Jurkat, Clone E6-1 (cell line): ENCODE measurements at regions not wholly inside any gene's neighbourhood (a gene's known extent, or its start where the extent isn't known, plus 50 kb on each side); places are given as distances from the start of the nearest gene placed in this dataset.
A peak's percentile ranks its signal among the peaks of the same experiment; 100 is the strongest.
"Not testable (repeated sequence)": the region's sequence is repeated elsewhere in the genome, so short reads cannot be mapped to it uniquely, and the experiment has no call there.

Source experiments
- DNase-seq: peaks from one replicate; pipeline ENCODE4 v3.0.0-alpha.2; 2011; ENCODE audit warnings: low read depth, low spot score
- H3K4me3 ChIP-seq: 2 replicates; pipeline ENCODE4 v1.5.1; 2011; ENCODE audit warnings: mild to moderate bottlenecking, low read length, control low read depth, moderate library complexity

DNA sequence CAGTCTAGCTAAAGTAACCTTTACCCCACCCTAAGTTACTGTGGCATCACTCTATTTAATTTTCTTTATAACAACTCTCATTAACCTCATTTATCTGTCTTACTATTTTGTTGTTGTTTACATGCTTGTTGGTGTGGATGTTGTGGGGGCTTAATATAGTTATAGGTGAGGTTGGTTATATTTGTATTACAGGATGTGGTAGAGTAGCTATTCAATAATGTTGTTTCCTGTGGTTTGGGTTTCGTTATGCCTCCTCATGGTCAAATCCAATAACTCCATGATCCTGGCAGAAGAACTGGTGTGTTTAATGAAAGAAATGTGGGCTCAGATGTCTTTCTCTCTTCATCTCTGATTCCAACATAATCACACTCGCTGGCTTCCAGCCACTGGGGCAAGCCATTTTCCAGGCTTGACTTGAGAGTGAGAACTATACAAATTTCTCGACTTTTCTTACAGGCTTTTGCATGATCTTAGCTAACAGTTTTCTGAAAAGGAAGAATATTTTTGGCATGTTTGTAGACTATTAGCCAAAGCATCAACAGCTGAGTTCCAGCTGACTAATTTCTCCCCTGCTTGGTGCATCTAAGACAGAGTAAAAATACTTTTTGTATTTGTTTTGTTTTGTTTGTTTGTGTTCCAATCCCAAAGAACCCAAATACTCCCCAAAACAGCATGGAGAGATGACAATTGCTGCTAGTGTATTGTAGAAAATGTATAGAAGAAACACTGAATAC is 303.7 kb upstream of the PAPPA start:
- DNase-seq, result peak; percentile 36
- no peak overlapping the region for H3K4me3 ChIP-seq

DNA sequence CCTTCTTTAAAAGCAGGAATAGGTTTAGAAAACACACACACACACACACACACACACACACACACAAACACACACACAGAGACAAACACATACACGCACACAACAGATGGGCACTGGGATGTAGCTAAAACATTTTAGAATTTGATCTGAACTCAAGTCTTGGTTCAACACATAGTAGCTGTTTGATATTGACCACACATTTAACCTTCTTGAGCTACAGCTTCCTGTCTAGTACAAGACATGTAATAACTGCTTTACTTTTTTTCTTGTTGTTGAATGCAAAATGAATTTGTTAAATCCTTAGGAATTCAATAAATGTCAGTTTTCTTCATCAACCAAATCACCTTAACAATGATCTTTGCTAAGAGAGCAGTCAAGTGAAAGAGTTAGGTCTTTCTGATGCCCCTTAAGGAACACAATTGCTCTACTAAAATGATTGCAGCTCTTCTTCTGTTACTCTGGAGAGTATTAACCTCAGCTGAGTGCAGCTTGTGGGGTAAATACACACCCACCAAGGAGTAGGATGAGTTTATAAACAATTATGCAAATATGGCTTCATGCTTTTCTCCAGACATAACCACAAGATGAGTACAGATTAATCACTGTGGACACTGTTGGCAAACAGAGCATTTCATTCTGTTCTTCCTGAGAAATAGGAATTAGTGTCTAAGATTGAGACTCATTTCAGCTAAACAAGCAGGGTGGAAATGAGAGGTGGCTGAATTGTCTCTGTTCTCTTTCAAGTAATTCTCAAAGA is 302.9 kb upstream of the PAPPA start:
- H3K4me3 ChIP-seq, result no peak overlapping the region
- DNase-seq, result peak; percentile 42

DNA sequence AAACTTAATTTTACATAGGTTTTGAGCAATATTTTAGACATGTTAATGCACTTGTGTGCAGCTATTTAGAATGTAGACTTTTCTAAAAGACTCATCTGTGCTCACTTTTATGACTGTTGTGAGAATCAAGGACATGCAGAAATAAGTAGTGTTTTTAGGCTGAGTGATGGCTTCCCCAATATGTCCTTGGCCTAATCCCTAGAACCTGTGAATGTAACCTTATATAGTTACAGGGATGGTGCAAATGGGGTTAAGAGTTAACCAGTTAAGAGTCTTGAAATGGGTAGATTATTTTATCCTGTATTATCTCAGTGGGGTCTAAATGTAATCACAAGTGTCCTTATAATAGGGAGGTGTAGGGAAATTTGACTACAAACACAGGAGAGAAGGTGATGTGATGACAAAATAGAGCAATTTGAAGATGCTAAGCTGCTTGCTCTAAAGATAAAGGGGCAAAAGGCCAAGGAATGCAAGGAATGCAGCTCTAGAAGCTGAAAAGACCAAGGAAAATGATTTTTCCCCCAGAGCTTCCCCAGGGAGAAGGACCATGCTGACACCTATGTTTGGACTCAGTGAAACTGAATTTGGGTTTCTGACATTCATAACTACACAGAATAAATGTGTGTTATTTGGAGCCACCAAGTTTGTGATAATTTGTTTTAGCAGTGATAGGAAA is 298.0 kb upstream of the PAPPA start:
- DNase-seq, result no peak
- no peak overlapping the region for H3K4me3 ChIP-seq

DNA sequence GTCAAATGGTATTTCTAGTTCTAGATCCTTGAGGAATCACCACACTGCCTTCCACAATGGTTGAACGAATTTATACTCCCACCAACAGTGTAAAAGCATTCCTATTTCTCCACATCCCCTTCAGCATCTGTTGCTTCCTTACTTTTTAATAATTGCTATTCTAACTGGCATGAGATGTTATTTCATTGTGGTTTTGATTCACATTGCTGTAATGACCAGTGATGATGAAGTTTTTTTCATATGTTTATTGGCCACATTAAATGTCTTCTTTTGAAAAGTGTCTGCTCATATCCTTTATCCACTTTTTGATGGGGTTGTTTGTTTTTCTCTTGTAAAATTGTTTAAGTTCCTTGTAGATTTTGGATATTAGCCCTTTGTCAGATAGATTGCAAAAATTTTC is 295.2 kb upstream of the PAPPA start:
- DNase-seq, H3K4me3 ChIP-seq: not testable (repeated sequence)

DNA sequence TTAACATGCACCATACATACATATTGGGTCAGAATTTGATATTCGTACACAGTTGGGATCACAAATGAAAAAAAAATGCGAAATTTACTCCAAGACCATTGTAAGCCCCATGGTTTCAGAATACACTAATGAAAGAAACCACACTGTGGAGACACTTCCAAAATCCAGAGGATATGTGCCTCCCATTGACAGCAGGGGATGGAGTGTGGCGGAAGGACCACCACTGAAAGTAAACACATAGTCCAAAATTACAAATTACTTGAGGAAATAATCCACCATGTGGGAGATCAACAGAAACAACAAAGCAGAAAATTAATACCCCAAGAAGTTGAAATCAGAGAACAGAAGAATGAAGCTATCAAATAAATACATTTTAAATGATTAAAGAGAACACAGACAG is 291.6 kb upstream of the PAPPA start:
- H3K4me3 ChIP-seq, result no peak overlapping the region
- DNase-seq, result no peak

DNA sequence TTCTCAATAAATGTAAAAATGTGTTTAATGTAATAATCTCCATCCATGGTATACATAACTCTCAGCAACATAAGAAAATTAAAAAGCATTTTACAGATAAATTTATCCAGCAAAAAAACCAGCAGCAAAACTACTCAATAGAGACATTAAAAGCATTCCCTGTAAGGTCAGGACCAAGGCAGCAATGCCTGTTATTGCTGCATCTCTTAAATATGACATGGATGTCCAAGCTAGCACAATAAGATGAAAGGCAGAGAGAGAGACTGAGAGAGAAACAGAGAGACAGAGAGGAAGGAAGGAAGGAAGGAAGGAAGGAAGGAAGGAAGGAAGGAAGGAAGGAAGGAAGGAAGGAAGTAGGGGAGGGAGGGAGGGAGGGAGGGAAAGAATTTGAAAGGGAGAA is 289.0 kb upstream of the PAPPA start:
- DNase-seq, result no peak
- no peak overlapping the region for H3K4me3 ChIP-seq

DNA sequence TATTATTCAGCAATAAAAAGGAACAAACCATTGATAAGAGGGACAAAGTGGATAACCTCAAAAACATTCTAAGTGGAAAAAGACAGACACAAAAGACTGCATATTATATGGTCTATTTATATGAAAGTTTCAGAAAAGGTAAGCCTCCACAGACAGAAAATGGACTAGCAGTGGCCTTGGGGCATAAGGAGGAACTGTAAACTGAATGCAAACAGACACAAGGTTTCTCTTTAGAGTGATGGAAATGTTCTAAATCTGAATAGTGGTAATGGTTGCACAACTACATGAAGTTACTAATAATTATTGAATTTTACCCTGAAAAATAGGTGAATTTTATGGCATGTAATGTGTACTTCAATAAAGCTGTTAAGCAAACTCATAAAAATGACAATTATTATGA is 286.3 kb upstream of the PAPPA start:
- H3K4me3 ChIP-seq, result no peak overlapping the region
- no peak for DNase-seq

DNA sequence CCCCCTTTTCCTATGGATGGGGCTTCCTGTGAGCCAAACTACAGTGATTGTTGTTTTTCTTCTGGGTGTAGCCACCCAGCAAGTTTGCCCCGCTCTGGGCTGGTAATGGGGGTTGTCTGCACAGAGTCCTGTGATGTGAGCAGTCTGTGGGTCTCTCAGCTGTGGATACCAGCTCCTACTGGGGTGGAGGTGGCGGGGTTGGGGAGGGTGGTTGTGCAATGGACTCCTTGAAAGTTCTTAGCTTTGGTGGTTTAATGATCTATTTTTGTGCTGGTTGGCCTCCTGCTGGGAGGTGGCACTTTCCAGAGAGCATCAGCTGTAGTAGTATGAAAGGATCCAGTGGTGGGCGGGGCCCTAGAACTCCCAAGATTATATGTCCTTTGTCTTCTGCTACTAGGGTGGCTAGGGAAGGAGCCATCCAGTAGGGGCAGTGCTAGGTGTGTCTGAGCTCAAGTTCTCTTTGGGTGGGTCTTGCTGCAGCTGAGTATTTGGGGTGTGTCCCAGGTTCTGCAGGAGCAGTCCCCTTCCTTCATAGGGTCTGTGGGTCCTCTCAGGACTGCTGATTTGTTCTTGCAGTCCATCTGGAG is 275.6 kb upstream of the PAPPA start:
- H3K4me3 ChIP-seq, result no peak overlapping the region
- no peak for DNase-seq

DNA sequence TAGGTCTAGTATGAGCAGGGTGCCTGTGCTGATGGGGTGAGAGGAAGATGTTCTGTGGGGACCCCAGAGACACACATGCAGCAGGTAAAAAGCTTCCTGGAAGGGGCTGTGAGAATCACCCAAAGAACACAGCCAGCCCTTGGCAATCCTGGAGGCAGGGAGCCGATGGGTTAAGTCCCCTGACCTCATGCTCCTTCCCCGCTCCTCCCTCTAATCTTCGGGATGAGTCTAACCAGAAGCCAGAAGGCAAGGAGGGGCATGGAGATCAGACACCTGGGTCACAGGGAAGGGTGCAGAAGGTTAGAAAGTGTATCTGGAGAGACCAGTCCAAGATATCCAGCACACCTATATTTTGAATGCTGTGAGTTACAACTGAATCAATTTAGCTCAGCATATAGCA is 274.1 kb upstream of the PAPPA start:
- H3K4me3 ChIP-seq, result no peak overlapping the region
- DNase-seq, result no peak

DNA sequence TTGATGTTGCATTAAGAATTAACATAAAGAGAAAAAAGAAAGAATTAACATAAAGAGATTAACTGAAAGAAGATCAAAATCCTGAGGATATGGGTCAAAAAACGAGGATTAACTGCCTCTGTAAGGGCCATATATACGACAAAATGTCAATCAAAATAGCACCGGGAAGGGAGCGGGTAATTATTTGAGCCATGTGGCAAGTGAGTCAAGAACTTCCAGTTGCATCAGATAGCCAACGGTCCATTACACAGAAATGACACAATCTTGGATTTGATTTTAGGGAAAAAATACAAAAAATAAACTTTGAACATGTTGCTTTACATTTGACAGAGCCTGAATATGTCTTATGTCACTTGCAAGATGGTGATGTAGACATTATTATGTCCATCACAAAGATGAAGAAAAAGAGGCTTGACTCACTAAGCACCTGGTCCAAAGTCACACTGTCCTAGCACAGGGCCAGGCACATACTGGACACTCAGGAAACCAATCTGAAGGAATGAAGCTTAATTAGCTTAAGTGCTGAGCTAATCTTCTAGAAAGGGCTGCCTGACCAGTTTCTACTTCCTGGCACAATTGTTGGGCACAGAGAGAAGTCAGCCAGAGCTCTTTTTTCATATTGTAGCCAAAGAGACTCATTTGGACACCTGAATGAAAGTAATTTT is 273.2 kb upstream of the PAPPA start:
- DNase-seq, result no peak
- H3K4me3 ChIP-seq, result no peak overlapping the region

DNA sequence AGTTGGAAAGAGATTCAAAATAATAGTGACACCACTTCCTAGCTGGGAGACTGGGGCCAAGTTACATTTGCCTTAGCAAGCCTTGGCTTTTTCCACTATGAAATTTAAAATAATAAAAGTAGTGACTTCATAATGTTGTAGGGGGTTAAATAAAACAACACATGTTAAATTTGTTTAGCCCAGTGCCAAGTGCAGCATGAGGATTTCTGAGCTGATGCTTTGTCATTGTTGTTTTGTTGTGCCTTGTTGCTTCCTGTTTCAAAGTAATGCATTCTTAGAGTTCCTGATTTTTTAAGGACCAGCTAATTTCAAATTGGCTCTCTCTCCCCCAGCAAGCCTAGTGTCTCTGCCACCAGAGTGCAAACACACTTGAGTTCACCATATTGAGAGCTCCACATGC is 270.7 kb upstream of the PAPPA start:
- no peak for DNase-seq
- H3K4me3 ChIP-seq, result no peak overlapping the region

DNA sequence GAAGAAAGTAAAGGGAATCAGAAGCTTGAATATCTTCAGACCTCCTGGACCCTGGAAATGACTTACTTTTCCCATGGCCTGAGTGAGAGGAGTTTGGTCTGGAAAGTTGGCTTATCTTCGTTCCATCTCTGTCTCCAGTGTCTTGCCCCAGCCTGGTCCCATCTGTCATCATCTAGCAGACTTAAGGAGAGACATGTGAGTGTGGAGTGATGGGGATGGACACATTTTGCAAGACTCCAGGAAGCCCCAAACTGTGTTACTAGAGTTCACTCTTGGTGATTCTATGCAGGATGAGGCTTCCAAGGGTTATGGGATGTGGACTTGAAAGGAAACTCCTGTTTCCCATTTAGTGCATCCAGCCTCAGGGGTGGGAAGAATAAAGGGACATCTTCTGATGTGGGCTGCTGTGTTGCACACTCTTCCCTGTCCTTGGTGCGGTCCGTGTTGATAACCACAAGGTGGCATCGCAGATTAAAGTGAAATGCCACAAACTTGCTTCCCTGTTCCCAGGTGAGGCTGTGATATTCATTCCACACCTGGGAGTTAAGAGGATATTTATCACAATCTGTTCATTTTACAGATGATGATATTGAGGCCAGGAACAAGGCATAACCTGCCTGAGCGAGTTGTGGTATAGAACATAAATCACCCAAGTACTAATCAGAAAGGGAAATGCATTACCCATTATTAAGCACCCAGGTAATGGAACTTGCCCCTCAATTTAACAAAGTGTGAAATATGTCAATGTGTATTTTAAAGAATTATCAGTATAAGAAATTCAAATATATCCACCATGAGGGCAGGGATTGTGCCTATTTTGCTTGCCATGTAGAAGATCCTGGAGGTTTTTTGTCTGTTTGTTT is 269.9 kb upstream of the PAPPA start:
- DNase-seq, result peak; percentile 18
- H3K4me3 ChIP-seq, result no peak overlapping the region

DNA sequence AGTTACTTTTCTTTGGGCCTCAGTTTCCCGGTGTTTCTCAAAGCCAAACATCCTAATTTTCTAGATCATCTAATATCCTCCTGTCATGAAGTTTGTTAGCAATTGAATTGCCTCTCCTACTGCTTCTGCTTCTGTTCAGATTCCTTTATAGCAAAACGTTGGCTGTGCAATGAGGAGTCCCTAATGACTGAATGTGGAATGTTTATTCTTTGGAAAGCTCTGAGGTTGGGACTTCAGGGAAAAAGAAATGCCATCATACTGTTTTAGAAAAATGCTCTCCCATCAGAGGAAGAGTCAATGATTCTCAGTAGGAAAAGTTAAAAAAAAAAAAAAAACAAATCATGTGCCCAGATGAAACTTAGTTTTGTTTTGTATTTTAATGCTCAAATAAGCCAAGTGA is 268.7 kb upstream of the PAPPA start:
- DNase-seq, result no peak
- H3K4me3 ChIP-seq, result no peak overlapping the region

DNA sequence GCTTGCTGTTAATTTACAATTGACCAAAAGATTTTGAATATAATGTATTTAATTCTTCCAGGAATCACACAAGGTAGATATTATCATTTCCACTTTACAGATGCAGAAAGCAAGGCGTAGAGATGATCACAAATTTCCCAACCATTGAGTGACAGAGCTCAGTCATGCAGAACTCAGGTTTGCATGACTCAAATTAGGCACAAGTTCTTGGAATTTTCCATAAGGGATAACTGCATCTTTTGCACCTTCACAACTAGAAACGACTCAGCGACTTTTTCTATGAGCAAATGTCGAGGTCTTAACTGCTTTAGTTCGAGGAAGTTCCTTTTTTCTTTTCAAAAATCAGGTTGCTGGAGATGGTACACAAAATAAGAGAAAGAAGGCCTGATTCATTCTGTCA is 265.5 kb upstream of the PAPPA start:
- no peak overlapping the region for H3K4me3 ChIP-seq
- no peak for DNase-seq

DNA sequence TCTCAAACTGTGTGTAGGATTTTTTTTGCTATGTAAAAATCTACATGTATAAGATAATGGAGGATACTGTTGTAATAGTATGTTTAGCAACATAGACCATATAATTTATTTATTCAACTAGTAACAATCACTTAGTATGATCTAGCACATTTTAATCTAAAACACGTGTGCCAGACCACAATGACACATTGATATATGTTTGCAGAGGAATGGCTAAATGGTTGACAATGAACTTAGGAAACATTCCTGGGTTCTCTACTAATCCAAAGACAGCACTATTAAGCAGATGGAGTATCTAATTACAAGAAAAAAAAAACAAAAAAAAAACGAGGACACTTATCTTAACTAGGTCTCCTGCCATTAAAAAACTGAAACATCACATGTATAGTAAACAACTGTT is 261.7 kb upstream of the PAPPA start:
- DNase-seq, result no peak
- H3K4me3 ChIP-seq, result no peak overlapping the region

DNA sequence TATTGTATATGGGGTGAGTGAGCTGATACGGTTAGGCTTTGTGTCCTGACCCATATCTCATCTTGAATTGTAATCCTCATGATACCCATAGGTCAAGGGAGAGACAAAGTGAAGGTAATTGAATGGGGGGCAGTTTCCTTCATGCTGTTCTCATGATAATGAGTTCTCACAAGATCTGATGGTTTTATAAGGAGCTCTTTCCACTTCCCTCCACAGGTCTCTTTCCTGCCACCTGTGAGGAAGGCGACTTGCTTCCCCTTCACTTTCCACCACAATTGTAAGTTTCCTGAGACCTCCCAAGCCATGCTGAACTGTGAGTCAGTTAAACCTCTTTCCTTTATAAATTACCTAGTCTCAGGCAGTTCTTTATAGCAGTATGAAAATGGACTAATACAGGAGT is 255.1 kb upstream of the PAPPA start:
- not testable (repeated sequence) for H3K4me3 ChIP-seq, DNase-seq

DNA sequence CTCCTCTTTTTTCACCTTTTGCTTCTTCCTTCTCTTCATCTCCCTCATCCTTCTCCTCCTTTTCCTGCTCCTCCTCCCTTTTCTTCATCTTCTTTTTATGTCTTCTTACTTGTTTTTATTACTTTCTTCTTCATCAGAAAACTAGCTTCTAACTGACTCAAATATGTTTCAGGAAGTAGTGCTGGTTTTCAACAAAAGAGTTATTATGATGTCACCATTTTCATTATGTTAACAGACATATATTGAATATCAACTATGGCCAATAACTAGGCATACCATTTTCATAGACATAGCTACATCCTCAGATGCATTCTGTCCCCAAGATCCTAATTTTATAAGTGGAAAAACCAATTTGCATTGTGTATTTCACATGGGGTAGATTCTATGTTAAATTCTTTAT is 252.9 kb upstream of the PAPPA start:
- no peak overlapping the region for H3K4me3 ChIP-seq
- no peak for DNase-seq

DNA sequence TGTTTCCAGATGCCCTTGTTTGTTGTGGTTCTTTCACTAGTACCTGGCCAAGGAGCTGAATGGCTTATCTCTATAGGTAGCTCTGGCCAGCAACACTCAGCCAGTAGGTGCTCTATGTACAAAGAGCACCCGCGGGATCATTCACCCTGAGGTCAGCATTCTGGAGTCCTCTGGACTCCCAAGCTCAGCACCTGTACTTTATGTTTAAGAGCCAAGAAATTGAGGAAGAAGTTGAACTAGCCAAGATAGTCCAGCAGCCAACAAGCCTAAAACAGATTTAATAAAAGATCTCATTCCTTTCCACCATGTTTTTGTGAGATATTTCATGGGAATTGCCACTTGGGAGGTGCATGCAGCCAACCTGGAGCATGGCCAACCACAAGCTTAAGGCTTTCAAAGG is 242.6 kb upstream of the PAPPA start:
- no peak overlapping the region for H3K4me3 ChIP-seq
- DNase-seq, result no peak

DNA sequence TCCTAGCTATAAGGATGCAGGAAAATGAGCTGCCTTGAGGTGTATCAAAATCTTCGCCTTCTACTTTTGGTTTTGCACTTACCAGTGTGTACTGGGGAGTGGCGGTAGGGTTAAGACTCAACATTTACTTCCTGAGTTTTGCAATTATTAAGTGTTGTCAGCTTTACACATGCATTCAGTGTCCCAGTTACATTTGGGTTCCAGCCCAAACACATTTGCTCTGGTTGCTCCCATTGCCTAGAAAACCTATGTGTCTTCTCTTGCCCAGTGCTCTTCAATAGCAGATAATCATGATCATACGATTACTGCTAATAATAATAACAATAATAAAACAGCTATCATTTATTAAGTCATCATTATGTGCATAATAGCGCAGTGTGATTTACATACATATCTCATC is 241.5 kb upstream of the PAPPA start:
- no peak for DNase-seq
- no peak overlapping the region for H3K4me3 ChIP-seq
